ENCODE measurements at regions not wholly inside any gene's neighbourhood (a gene's known extent, or its start where the extent isn't known, plus 50 kb on each side); places are given as distances from the start of the nearest gene placed in this dataset.

DNA sequence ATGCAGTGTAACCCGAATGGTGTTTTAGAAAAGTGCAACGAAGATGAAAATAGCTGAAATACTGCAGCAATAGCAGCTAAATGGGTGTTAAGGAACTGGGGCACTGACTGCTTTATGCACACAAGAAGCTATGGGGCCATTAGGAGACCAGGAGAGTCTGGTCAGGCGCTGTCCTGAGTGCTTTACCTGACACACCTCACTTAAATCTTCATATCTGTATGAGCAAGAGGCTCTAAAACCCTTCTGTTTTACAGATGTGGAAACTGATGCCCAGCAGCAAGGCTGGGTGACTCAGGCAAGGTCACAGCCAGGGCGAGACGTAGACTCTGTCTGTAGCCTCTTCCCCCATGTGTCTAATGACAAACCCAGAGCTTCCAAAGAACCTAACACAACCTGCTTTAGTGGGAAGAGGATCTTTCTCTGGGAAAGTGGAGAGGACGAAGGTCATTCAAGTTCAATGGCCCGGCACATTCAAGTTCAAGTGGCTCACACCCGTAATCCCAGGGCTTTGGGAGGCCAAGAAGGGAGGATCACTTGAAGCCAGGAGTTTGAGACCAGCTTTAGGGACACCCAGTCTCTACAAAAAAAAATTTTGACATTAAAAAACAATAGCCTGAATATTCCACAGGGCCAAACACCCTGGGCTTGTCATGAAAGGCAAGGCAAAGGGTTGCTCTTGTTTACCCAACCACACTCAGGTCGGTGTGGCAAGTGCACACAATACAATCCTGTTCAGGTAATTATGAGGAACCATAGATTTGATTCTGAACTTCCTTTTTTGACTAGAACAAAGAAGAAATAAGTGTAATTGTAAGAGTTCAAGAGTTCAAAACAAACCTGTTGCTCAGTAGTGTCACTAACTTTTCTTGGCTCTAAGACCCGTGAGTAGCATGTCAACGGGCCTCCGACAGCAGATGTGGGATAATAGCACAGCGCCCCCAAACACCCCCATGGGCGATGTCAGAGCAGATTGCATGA lies 53.7 kb upstream of the KLF6 start:
- peaks cover 13 to 28% of the 10 kb centered on the region in 2 donors for H3K4me1 ChIP-seq
- H3K27me3 ChIP-seq: no peaks in the 10 kb centered on the region
- no peak overlapping the region for H3K27ac ChIP-seq
- ATAC-seq: peak; percentile 36
- intact Hi-C loops (cut with DNase I): no loop called here
- no peaks in the 10 kb centered on the region for H3K9me3 ChIP-seq
- no peak overlapping the region for H3K4me3 ChIP-seq
- no peak for DNase-seq
- TF ChIP-seq, protein P1, sequence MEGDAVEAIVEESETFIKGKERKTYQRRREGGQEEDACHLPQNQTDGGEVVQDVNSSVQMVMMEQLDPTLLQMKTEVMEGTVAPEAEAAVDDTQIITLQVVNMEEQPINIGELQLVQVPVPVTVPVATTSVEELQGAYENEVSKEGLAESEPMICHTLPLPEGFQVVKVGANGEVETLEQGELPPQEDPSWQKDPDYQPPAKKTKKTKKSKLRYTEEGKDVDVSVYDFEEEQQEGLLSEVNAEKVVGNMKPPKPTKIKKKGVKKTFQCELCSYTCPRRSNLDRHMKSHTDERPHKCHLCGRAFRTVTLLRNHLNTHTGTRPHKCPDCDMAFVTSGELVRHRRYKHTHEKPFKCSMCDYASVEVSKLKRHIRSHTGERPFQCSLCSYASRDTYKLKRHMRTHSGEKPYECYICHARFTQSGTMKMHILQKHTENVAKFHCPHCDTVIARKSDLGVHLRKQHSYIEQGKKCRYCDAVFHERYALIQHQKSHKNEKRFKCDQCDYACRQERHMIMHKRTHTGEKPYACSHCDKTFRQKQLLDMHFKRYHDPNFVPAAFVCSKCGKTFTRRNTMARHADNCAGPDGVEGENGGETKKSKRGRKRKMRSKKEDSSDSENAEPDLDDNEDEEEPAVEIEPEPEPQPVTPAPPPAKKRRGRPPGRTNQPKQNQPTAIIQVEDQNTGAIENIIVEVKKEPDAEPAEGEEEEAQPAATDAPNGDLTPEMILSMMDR (IDR thresholded peaks at IDR 0.05): no peak
- H3K36me3 ChIP-seq: no peaks in the 10 kb centered on the region

DNA sequence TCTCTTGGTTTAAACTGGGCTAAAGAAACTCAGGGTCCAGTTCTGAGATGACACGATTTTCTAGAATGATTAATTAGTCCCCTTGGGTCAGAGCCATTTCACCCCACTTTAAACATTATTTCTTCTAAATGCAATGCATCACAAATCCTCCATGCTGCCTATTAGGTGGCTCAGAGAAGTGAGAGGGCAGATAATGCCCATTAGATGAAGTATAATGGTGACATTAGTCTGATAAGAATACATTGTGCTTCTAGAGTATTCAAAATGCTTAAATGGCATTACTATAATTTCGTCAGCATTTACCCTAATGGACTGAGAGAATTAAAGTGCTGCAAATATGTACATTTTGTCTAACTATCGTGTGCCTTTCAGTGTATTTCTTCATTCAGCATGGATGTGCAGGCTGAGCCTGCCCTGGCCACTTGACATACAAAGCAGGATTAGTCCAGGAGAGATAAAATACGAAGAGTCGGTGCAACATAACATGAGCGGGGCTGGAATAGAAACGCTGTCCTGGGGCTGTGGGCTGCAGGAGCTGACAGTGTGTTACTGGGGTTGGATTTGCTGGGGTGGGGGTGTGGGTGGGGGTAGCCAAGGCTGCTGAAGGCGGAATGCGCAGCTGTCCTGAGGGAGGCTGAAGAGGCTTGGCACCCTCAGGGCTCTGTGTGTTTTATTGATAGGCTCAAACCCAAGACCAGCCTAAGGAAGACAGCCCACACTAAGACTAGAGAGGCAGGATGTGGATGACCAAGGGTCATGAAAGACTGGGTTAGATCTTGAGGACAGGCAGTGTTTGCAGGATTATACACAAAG lies 52.8 kb upstream of the KLF6 start:
- TF ChIP-seq, protein P1 (IDR thresholded peaks at IDR 0.05): no peak
- Histone ChIP-seq H3K9me3 (no peaks in the 10 kb centered on the region), H3K27ac (no peak overlapping the region), H3K36me3 (no peaks in the 10 kb centered on the region), H3K27me3 (no peaks in the 10 kb centered on the region), H3K4me3 (no peak overlapping the region), H3K4me1 (peaks cover 13 to 28% of the 10 kb centered on the region in 2 donors)
- intact Hi-C loops (cut with DNase I): no loop called here
- DNase-seq (no peak), ATAC-seq (no peak)

DNA sequence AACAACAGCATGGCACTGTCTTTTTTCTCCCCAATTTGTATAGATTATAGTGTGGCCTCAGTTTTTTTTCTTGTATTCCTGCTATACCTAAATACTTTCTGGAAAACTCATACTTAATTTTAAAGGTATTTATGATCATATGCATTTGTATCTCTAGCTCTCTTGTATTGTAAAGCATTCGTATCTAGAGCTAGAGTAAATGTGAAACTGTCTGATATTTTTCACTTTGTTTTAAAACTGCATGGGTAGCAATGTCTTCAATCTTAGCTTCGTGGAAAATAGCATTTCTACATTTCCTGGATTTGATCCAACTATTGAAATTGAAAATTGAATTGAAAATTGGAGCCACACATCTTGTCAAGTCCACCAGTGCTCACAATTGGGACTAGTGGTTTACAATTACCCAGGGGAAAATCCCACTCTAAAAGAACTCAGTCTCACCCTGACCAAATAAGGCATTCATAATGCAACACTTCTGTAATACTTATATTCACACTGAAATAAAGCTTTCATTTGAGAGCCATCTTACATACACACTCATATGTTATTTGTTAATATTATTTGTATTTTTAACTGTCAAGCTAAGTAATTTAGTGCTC lies 51.3 kb upstream of the KLF6 start:
- intact Hi-C loops (cut with DNase I): no loop called here
- Histone ChIP-seq H3K27me3 (no peaks in the 10 kb centered on the region), H3K36me3 (no peaks in the 10 kb centered on the region), H3K4me3 (no peak overlapping the region), H3K27ac (peak overlapping the region; percentile 34 to 67), H3K9me3 (no peaks in the 10 kb centered on the region), H3K4me1 (peaks cover 18 to 34% of the 10 kb centered on the region in 2 donors)
- DNase-seq (no peak), ATAC-seq (no peak)
- TF ChIP-seq, protein P1 (IDR thresholded peaks at IDR 0.05): no peak

DNA sequence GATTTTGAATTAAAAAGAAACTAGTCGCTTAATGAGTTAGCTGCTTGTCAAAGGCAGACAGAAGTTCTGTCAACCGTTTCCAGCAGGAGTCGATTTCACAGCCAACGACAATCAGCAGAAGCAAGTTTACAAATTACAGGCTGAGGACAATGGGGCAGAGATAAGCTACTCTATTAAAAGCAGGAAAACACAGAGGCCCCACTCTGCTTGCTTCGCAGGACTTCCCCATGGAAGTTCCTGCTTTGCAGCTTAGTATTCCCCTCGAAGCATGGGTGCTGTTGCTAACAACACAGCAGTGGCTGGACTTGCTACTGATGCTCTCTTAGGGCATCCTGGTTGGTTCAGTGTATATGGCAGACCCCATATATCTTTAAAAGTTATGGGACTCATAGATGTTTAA lies 50.8 kb upstream of the KLF6 start:
- H3K27me3 ChIP-seq: no peaks in the 10 kb centered on the region
- no peak overlapping the region for H3K4me3 ChIP-seq
- intact Hi-C loops (cut with DNase I): no loop called here
- TF ChIP-seq, protein P1 (IDR thresholded peaks at IDR 0.05): no peak
- no peaks in the 10 kb centered on the region for H3K36me3 ChIP-seq
- peaks cover 18 to 40% of the 10 kb centered on the region in 2 donors for H3K4me1 ChIP-seq
- no peaks in the 10 kb centered on the region for H3K9me3 ChIP-seq
- peak in 1 of 4 donors; percentile 61 for DNase-seq
- H3K27ac ChIP-seq: peak overlapping the region; percentile 34 to 67
- peak; percentile 68 for ATAC-seq

All from left lung (tissue), 4 donors.